H1 (cell line): ENCODE measurements at regions not wholly inside any gene's neighbourhood (a gene's known extent, or its start where the extent isn't known, plus 50 kb on each side); places are given as distances from the start of the nearest gene placed in this dataset.

Experiments
- CTCF ChIA-PET: fragments of 300-600 bp; sonication (Branson Sonifier 250); formaldehyde crosslinking; loops from one replicate; lab custom pipeline; 2021; ENCODE audit not compliant: partially characterized antibody; lab: Charles Lee
- POLR2A ChIA-PET: fragments of 300-600 bp; sonication (Branson Sonifier 250); formaldehyde crosslinking; loops from one replicate; lab custom pipeline; 2021; ENCODE audit warnings: inconsistent platforms; ENCODE audit not compliant: partially characterized antibody; lab: Charles Lee
- DNase-seq, 2 experiments: peaks; one replicate each; pipeline versions ENCODE4 v3.0.0 to v3.0.0-alpha.2; 2010 to 2022; ENCODE audit warnings: low spot score in 2 of 2, low read depth in 1 of 2, mixed read lengths in 1 of 2
- FAIRE-seq: peaks from 2 replicates; lab custom pipeline; 2011; peaks lifted over from hg19 to GRCh38; lab: Jason Lieb, UNC
- H2AFZ ChIP-seq: 2 replicates; pipeline ENCODE4 v1.8.1; 2012; ENCODE audit warnings: low read length, inconsistent platforms
- H2AK5ac ChIP-seq: 2 replicates; pipeline ENCODE4 v1.6.1; 2013; ENCODE audit warnings: low read depth, low read length
- H2BK120ac ChIP-seq: replicated peaks from 2 replicates; pipeline ENCODE3; 2013; ENCODE audit warnings: low read depth, low read length, inconsistent platforms
- H2BK12ac ChIP-seq: 2 replicates; pipeline ENCODE4 v1.6.1; 2013; ENCODE audit warnings: low read depth, low read length
- H2BK15ac ChIP-seq: 2 replicates; pipeline ENCODE4 v1.6.1; 2013; ENCODE audit warnings: low read length
- H2BK20ac ChIP-seq: 2 replicates; pipeline ENCODE4 v1.6.1; 2013; ENCODE audit warnings: low read length
- H2BK5ac ChIP-seq: 2 replicates; pipeline ENCODE4 v1.6.1; 2013; ENCODE audit warnings: low read depth, low read length
- H3K14ac ChIP-seq: 2 replicates; pipeline ENCODE4 v1.6.1; 2013; ENCODE audit warnings: inconsistent platforms; ENCODE audit not compliant: insufficient read length
- H3K18ac ChIP-seq: 2 replicates; pipeline ENCODE4 v1.6.1; 2013; ENCODE audit warnings: low read length; ENCODE audit errors: extremely low read depth
- H3K23ac ChIP-seq: 2 replicates; pipeline ENCODE4 v1.6.1; 2013; ENCODE audit warnings: inconsistent platforms; ENCODE audit not compliant: insufficient read length
- H3K23me2 ChIP-seq: 2 replicates; pipeline ENCODE4 v1.6.1; 2013; ENCODE audit warnings: low read depth, low read length
- H3K27ac ChIP-seq: 2 replicates; pipeline ENCODE4 v1.6.1; 2011; ENCODE audit warnings: low read depth, low read length, inconsistent platforms
- H3K27me3 ChIP-seq, 4 experiments: replicated peaks in 1 of 4; 1 replicate in 1 of 4; 2 replicates in 3 of 4; pipeline versions ENCODE4 v1.6.1 to v1.8.1; 2011 to 2013; ENCODE audit warnings: low read length in 3 of 4, mild to moderate bottlenecking in 3 of 4, inconsistent platforms in 2 of 4, mixed read lengths in 2 of 4, moderate library complexity in 1 of 4; ENCODE audit not compliant: control insufficient read depth in 3 of 4, insufficient read depth in 3 of 4; ENCODE audit errors: extremely low read depth in 1 of 4
- H3K36me3 ChIP-seq, 4 experiments: 2 replicates each; pipeline versions ENCODE4 v1.6.1 to v1.8.1; 2011 to 2013; ENCODE audit warnings: mild to moderate bottlenecking in 4 of 4, low read length in 3 of 4, moderate library complexity in 2 of 4, control low read depth in 1 of 4, inconsistent platforms in 1 of 4; ENCODE audit not compliant: insufficient read depth in 4 of 4, control insufficient read depth in 2 of 4
- H3K4ac ChIP-seq: replicated peaks from 2 replicates; pipeline ENCODE3; 2013; ENCODE audit warnings: low read length, low read depth, mixed read lengths, inconsistent platforms; ENCODE audit not compliant: insufficient read length
- H3K4me1 ChIP-seq, 4 experiments: replicated peaks in 1 of 4; 1 replicate in 1 of 4; 2 replicates in 3 of 4; pipeline versions ENCODE4 v1.6.1 to v1.8.1; 2011 to 2013; ENCODE audit warnings: low read length in 3 of 4, inconsistent platforms in 2 of 4, mixed read lengths in 1 of 4; ENCODE audit not compliant: insufficient read depth in 4 of 4, control insufficient read depth in 3 of 4
- H3K4me2 ChIP-seq, 2 experiments: 2 replicates each; pipeline versions ENCODE4 v1.6.1 to v1.8.1; 2011 to 2013; ENCODE audit warnings: low read depth in 2 of 2, low read length in 2 of 2, control low read depth in 1 of 2, inconsistent platforms in 1 of 2, mild to moderate bottlenecking in 1 of 2; ENCODE audit not compliant: insufficient read depth in 1 of 2
- H3K4me3 ChIP-seq, 4 experiments: fragments of 200-600, 300-600 bp in 1 of 4; sonication (generic), shearing (Covaris generic), sonication (Bioruptor Twin) in 1 of 4; 2 replicates each; pipeline versions ENCODE4 v1.5.1 to v1.8.1; 2011 to 2016; ENCODE audit warnings: low read length in 4 of 4, low read depth in 3 of 4, control low read depth in 2 of 4, inconsistent platforms in 2 of 4, mild to moderate bottlenecking in 2 of 4, mixed read lengths in 1 of 4, moderate library complexity in 1 of 4; ENCODE audit not compliant: insufficient read depth in 2 of 4; ENCODE audit errors: extremely low read depth in 1 of 4
- H3K56ac ChIP-seq: replicated peaks from 2 replicates; pipeline ENCODE3; 2013; ENCODE audit warnings: low read depth, mild to moderate bottlenecking, mixed read lengths, low read length, inconsistent platforms; ENCODE audit not compliant: insufficient read length
- H3K79me1 ChIP-seq: 2 replicates; pipeline ENCODE4 v1.6.1; 2013; ENCODE audit warnings: low read depth, low read length, control low read depth
- H3K79me2 ChIP-seq, 2 experiments: 2 replicates each; pipeline versions ENCODE4 v1.6.1 to v1.8.1; 2012 to 2013; ENCODE audit warnings: low read length in 2 of 2, mild to moderate bottlenecking in 2 of 2, inconsistent platforms in 1 of 2; ENCODE audit not compliant: insufficient read depth in 2 of 2, control insufficient read depth in 1 of 2
- H3K9ac ChIP-seq, 4 experiments: replicated peaks in 1 of 4; 1 replicate in 1 of 4; 2 replicates in 3 of 4; pipeline versions ENCODE4 v1.6.1 to v1.8.1; 2011 to 2013; ENCODE audit warnings: low read depth in 3 of 4, low read length in 3 of 4, control low read depth in 2 of 4, mild to moderate bottlenecking in 2 of 4, moderate library complexity in 2 of 4, inconsistent platforms in 1 of 4; ENCODE audit errors: extremely low read depth in 1 of 4
- H3K9me3 ChIP-seq, 2 experiments: 2 replicates each; pipeline versions ENCODE4 v1.6.1 to v1.8.1; 2012 to 2013; ENCODE audit warnings: mild to moderate bottlenecking in 2 of 2, moderate library complexity in 2 of 2, control low read depth in 1 of 2, inconsistent platforms in 1 of 2, low read depth in 1 of 2, low read length in 1 of 2, mixed read lengths in 1 of 2; ENCODE audit not compliant: insufficient read depth in 2 of 2
- H4K20me1 ChIP-seq, 2 experiments: replicated peaks in 1 of 2; 2 replicates each; pipeline versions ENCODE3 to v1.8.1; 2011 to 2013; ENCODE audit warnings: inconsistent platforms in 2 of 2, low read length in 2 of 2, mild to moderate bottlenecking in 1 of 2; ENCODE audit not compliant: insufficient read depth in 2 of 2, control insufficient read depth in 1 of 2
- H4K5ac ChIP-seq: 2 replicates; pipeline ENCODE4 v1.6.1; 2013; ENCODE audit warnings: low read length, low read depth, mixed read lengths, inconsistent platforms; ENCODE audit not compliant: insufficient read length
- H4K8ac ChIP-seq: 2 replicates; pipeline ENCODE4 v1.8.0; 2013; ENCODE audit warnings: mild to moderate bottlenecking, moderate library complexity, low read length, inconsistent platforms; ENCODE audit not compliant: insufficient read depth; ENCODE audit errors: extremely low read depth
- H4K91ac ChIP-seq: replicated peaks from 2 replicates; pipeline ENCODE3; 2013; ENCODE audit warnings: low read length, mixed read lengths, inconsistent platforms; ENCODE audit not compliant: insufficient read length
- ASH2L ChIP-seq: fragments of 200-600, 300-600 bp; sonication (generic); IDR thresholded peaks from one replicate; pipeline ENCODE4 v1.7.1; 2017; ENCODE audit warnings: low read length
- BRCA1 ChIP-seq: IDR thresholded peaks from 2 replicates; pipeline ENCODE4 v1.6.1; 2012; ENCODE audit warnings: low read depth, low read length, improper control_type of control experiment
- CHD1 ChIP-seq: IDR thresholded peaks from 2 replicates; pipeline ENCODE4 v1.6.1; 2012; ENCODE audit warnings: low read depth, low read length, improper control_type of control experiment
- EZH2 ChIP-seq: fragments of 200-600 bp; sonication (generic); IDR thresholded peaks from 2 replicates; pipeline ENCODE4 v1.7.1; 2012; ENCODE audit warnings: low read depth, mild to moderate bottlenecking, moderate library complexity, low read length, inconsistent platforms; ENCODE audit not compliant: severe bottlenecking
- NRF1 ChIP-seq: IDR thresholded peaks from 2 replicates; pipeline ENCODE4 v1.6.1; 2011; ENCODE audit warnings: mild to moderate bottlenecking, low read depth, low read length, improper control_type of control experiment
- POLR2AphosphoS5 ChIP-seq: IDR thresholded peaks from 2 replicates; pipeline ENCODE4 v1.6.1; 2011; ENCODE audit warnings: low read depth, low read length
- SIRT6 ChIP-seq: IDR thresholded peaks from one replicate; pipeline ENCODE4 v1.7.1; 2012; ENCODE audit warnings: low read length, inconsistent platforms
- SP1 ChIP-seq: IDR thresholded peaks from 2 replicates; pipeline ENCODE4 v1.6.1; 2011; ENCODE audit warnings: low read depth, low read length
- WGBS, 2 experiments: shearing (Covaris generic) in 1 of 2; methylation state at CpG; one replicate each; pipeline versions ENCODE4 v1.1.6 to v1.1.7; 2013 to 2015; ENCODE audit warnings: low lambda C conversion rate in 2 of 2, mixed read lengths in 2 of 2, inconsistent platforms in 1 of 2, low coverage in 1 of 2, missing lambda C conversion rate in 1 of 2; ENCODE audit not compliant: insufficient replicate concordance in 2 of 2, insufficient coverage in 1 of 2, insufficient read length in 1 of 2; ENCODE audit errors: extremely low coverage in 1 of 2, missing lambda C conversion rate in 1 of 2; 5-methylcytosine and 5-hydroxymethylcytosine counted together

DNA sequence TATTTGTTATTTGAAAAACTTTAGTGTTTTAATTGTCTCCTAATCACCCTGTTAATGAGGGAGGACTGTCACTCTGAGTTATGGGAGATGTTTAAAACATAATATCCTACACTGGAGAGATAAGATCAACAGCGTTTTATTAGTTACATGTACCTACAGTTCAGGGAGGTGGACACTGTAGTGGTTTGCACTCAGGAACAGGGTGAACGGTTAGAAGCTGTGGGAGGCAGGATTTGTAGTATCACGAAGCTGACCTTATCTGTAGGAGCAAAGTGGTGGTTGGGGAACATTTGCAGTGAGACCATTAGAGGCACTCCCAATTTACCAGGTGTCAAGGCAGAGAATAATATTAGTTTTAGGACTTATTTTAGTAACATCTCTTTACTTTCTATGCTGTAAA, 193.3 kb upstream of the KCND2 start:
- H2BK12ac ChIP-seq = no peak overlapping the region
- no peak overlapping the region for H3K23ac ChIP-seq
- H3K9ac ChIP-seq = no peak overlapping the region
- H2AFZ ChIP-seq = peak overlapping the region; percentile 100
- no peak overlapping the region for H3K18ac ChIP-seq
- no peak overlapping the region for H4K8ac ChIP-seq
- no peak overlapping the region for H3K4me3 ChIP-seq
- no peak overlapping the region for H3K4me2 ChIP-seq
- H3K56ac ChIP-seq = no peak overlapping the region
- H3K36me3 ChIP-seq = no peaks in the 10 kb centered on the region
- ChIA-PET POLR2A (no interaction called here), CTCF (no interaction called here)
- no peaks in the 10 kb centered on the region for H3K23me2 ChIP-seq
- DNase-seq (no peak), FAIRE-seq (no peak)
- 85% methylated on average over 3 of the region's 3 CpGs; no CpG with 5 or more reads in 1 of the 2 experiments for WGBS, 2 experiments
- no peaks in the 10 kb centered on the region for H3K4me1 ChIP-seq
- H3K79me1 ChIP-seq = no peaks in the 10 kb centered on the region
- no peaks in the 10 kb centered on the region; a peak in 1 of 4 replicates for H3K9me3 ChIP-seq
- no peak overlapping the region for H2BK20ac ChIP-seq
- no peaks in the 10 kb centered on the region for H4K20me1 ChIP-seq
- no peak overlapping the region for H3K4ac ChIP-seq
- no peak overlapping the region for H4K5ac ChIP-seq
- H3K79me2 ChIP-seq = no peaks in the 10 kb centered on the region
- no peak overlapping the region for H4K91ac ChIP-seq
- no peak overlapping the region for H3K14ac ChIP-seq
- no peak overlapping the region for H2AK5ac ChIP-seq
- no peak overlapping the region for H2BK5ac ChIP-seq
- H2BK120ac ChIP-seq = no peak overlapping the region
- TF ChIP-seq SP1 (no peak), EZH2 (no peak), SIRT6 (no peak), BRCA1 (no peak), CHD1 (no peak), ASH2L (no peak), NRF1 (no peak), POLR2AphosphoS5 (no peak)
- TF ChIP-seq, all 59 proteins: peak for 0
- Histone ChIP-seq H3K27me3 (no peaks in the 10 kb centered on the region), H2BK15ac (no peak overlapping the region), H3K27ac (no peak overlapping the region; the same call in 1 of the 2 replicates)
